Left lung (tissue), 4 donors: ENCODE measurements at regions not wholly inside any gene's neighbourhood (a gene's known extent, or its start where the extent isn't known, plus 50 kb on each side); places are given as distances from the start of the nearest gene placed in this dataset.

ENCODE experiments used
- ATAC-seq: fragments of 200-7000 bp; cut with Tn5 transposase; one replicate; pipeline ENCODE4 v1.9.1; 2020; ENCODE audit warnings: moderate library complexity
- DNase-seq, 4 donors: peaks; one replicate each; pipeline ENCODE4 v3.0.0-alpha.2; 2013 to 2020
- H3K27ac ChIP-seq, 2 donors: fragments of 200-600 bp; sonication (generic) in 1 of 2; one replicate each; pipeline versions ENCODE4 v1.5.0 to v1.8.0; 2020 to 2021
- H3K27me3 ChIP-seq, 2 donors: fragments of 200-600 bp; sonication (generic) in 1 of 2; one replicate each; pipeline versions ENCODE4 v1.5.0 to v1.8.0; 2020 to 2021
- H3K36me3 ChIP-seq, 2 donors: fragments of 200-600 bp; sonication (generic) in 1 of 2; one replicate each; pipeline versions ENCODE4 v1.5.0 to v1.8.0; 2020 to 2021
- H3K4me1 ChIP-seq, 2 donors: fragments of 200-600 bp; one replicate each; pipeline ENCODE4 v1.8.0; 2021
- H3K4me3 ChIP-seq, 2 donors: fragments of 200-600 bp; sonication (generic) in 1 of 2; one replicate each; pipeline versions ENCODE4 v1.5.0 to v1.8.0; 2020 to 2021; ENCODE audit warnings: mild to moderate bottlenecking in 1 of 2
- H3K9me3 ChIP-seq, 2 donors: fragments of 200-600 bp; sonication (generic) in 1 of 2; one replicate each; pipeline versions ENCODE4 v1.5.0 to v1.8.0; 2020 to 2021
- CTCF ChIP-seq, 2 donors: fragments of 200-600 bp; sonication (generic) in 1 of 2; IDR thresholded peaks; one replicate each; pipeline versions ENCODE4 v1.5.0 to v1.8.0; 2021; ENCODE audit warnings: antibody characterized with exemption in 2 of 2
- intact Hi-C, 2 donors: fragments of 100-400 bp; cut with DNase I; formaldehyde crosslinking; loops; one replicate each; pipeline versions ENCODE4 v1.11.2 to v1.14.2; 2022
- donor health status: DM: no; HTN: yes; CAD: no.
- donor health status: DM: no; HTN: no; CAD: no.

GRCh38 chrX:39985551-39985950 is 112.2 kb downstream of the BCOR start:
- ATAC-seq (no peak), DNase-seq (no peak)
- Histone ChIP-seq H3K4me3 (no peak overlapping the region), H3K27me3 (no peaks in the 10 kb centered on the region), H3K4me1 (no peaks in the 10 kb centered on the region), H3K9me3 (no peaks in the 10 kb centered on the region), H3K27ac (no peak overlapping the region), H3K36me3 (no peaks in the 10 kb centered on the region)
- intact Hi-C loops: no loop called here
- TF ChIP-seq CTCF (IDR thresholded peaks at IDR 0.05): no peak

- Histone ChIP-seq H3K4me3 (no peak overlapping the region), H3K4me1 (no peaks in the 10 kb centered on the region), H3K27ac (no peak overlapping the region), H3K36me3 (no peaks in the 10 kb centered on the region), H3K9me3 (no peaks in the 10 kb centered on the region), H3K27me3 (no peaks in the 10 kb centered on the region)
- TF ChIP-seq CTCF (IDR thresholded peaks at IDR 0.05): no peak
- DNase-seq: no peak
- intact Hi-C loops: no loop called here
- ATAC-seq: no peak
Measured at GRCh38 chrX:39988496-39988895, 109.3 kb downstream of the BCOR start.

GRCh38 chrX:39990388-39990787 is 107.4 kb downstream of the BCOR start:
- Histone ChIP-seq H3K4me1 (no peaks in the 10 kb centered on the region), H3K27ac (no peak overlapping the region), H3K27me3 (no peaks in the 10 kb centered on the region), H3K36me3 (no peaks in the 10 kb centered on the region), H3K4me3 (no peak overlapping the region), H3K9me3 (no peaks in the 10 kb centered on the region)
- intact Hi-C loops: no loop called here
- TF ChIP-seq CTCF (IDR thresholded peaks at IDR 0.05): no peak
- no peak for ATAC-seq
- no peak for DNase-seq

- no peak for TF ChIP-seq CTCF (IDR thresholded peaks at IDR 0.05)
- no peak overlapping the region for H3K27ac ChIP-seq
- DNase-seq: no peak
- H3K4me3 ChIP-seq: no peak overlapping the region
- H3K9me3 ChIP-seq: no peaks in the 10 kb centered on the region
- intact Hi-C loops: no loop called here
- no peak for ATAC-seq
- H3K36me3 ChIP-seq: no peaks in the 10 kb centered on the region
- H3K4me1 ChIP-seq: no peaks in the 10 kb centered on the region
- no peaks in the 10 kb centered on the region for H3K27me3 ChIP-seq
Measured at GRCh38 chrX:39992300-39992699, 105.5 kb downstream of the BCOR start.

- ATAC-seq: no peak
- DNase-seq: no peak
- intact Hi-C loops: no loop called here
- no peak overlapping the region for H3K4me3 ChIP-seq
- no peaks in the 10 kb centered on the region for H3K36me3 ChIP-seq
- no peak for TF ChIP-seq CTCF (IDR thresholded peaks at IDR 0.05)
- no peak overlapping the region for H3K27ac ChIP-seq
- H3K4me1 ChIP-seq: no peaks in the 10 kb centered on the region
- H3K27me3 ChIP-seq: no peaks in the 10 kb centered on the region
- no peaks in the 10 kb centered on the region for H3K9me3 ChIP-seq
Measured at GRCh38 chrX:39995457-39995856, 102.3 kb downstream of the BCOR start.
